GM21515 (cell line): ENCODE measurements at regions not wholly inside any gene's neighbourhood (a gene's known extent, or its start where the extent isn't known, plus 50 kb on each side); places are given as distances from the start of the nearest gene placed in this dataset.

Experiments used
- ATAC-seq: cut with Tn5 transposase; IDR thresholded peaks from one replicate; pipeline ENCODE4 v1.9.1; 2021; ENCODE audit not compliant: unreplicated experiment

DNA sequence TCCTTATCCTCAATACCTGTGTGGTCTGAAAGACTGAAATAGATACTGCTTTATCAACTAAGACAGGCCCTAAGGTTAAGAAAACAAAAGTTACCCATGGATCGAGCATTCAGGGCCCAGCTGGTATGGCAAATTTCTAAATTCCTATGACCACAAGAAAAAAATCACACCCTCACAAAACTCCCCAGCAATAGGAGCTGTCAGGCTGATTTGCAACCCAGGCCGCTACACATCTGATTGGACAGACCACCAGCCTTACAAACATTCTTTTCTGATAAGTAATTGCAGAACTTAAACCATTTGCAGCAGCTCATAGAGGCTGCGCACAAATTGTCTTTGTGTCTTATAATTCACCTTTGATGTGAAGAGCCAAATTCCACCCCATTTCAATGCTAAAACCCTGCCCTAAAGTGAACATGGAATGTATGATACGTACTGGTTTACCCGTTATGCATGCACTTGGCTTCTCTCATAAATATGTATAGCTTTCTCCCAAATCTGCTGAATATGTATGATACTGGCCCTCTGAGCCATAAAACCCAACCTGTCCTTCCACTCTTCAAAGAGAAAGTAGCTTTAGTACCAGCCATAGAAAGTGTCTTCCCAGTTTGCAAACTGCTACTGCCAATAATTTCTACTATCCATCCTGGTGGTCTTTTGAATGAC, 842.5 kb downstream of the GRID1 start:
- no peak for ATAC-seq

- no peak for ATAC-seq
Observed at GRCh38 chr10:85527616-85528317, 838.8 kb downstream of the GRID1 start.

GRCh38 chr10:85528318-85528652, 838.3 kb downstream of the GRID1 start:
- ATAC-seq: no peak

GRCh38 chr10:85531706-85532105, 834.9 kb downstream of the GRID1 start:
- ATAC-seq: no peak

- ATAC-seq: no peak
Observed at GRCh38 chr10:85532773-85533172, 833.8 kb downstream of the GRID1 start.

GRCh38 chr10:85535926-85536325, 830.7 kb downstream of the GRID1 start:
- ATAC-seq: no peak

DNA sequence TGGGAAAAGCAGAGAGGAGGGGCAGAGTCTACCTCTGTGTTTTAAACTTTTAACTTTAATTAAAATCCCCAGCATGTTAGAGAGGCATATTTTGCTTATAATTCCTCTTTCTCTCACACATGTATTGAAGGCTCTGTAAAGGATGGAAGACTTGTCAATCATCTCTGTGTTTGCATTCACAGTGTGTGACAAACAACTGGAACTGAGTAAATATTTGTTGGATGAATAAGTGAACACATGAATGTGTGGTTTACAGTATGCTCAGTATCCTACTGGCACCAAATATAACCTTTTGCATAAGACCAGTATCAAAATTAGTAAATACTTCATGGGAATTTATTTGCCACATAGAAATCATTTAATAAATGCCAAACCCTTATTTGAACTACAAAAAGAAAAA, 829.0 kb downstream of the GRID1 start:
- ATAC-seq: no peak

DNA sequence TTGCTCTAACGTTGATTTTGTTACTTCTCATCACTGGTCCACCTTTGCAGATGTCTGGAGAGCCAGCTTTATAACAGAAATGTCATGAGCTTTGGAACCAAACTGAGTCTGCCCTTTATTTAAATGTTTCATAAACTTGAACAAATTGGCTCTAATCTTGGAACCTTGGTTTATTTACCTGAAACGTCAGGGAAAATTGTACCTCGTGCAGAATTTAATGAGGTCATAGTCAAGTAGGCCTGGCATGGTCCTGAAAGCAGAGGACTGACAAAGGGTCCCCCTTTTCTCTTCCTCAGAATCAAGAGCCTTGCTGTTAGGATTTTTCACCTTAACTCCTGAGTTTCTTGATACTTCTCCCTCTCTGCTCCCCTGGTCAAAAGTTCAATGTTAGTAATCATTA, 828.0 kb downstream of the GRID1 start:
- ATAC-seq: no peak

DNA sequence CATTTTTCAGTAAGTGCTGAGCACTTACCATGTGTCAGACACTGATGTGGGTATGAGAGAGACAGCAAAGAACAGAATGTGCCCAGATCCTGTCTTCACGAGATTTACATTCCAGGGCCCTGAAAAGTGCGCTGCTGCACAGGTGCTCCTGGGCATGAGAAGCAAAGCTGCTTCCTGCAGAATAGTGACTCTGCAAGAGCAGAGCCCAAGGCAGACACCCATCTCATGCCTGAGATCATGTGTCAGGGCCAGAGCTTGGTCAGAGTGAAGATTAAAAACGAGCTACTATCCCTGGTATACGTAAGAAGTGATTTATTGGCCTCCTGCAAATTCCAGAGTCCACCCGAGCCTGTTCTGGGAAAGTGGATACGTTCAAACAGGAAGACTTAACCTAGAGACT, 824.4 kb downstream of the GRID1 start:
- no peak for ATAC-seq

DNA sequence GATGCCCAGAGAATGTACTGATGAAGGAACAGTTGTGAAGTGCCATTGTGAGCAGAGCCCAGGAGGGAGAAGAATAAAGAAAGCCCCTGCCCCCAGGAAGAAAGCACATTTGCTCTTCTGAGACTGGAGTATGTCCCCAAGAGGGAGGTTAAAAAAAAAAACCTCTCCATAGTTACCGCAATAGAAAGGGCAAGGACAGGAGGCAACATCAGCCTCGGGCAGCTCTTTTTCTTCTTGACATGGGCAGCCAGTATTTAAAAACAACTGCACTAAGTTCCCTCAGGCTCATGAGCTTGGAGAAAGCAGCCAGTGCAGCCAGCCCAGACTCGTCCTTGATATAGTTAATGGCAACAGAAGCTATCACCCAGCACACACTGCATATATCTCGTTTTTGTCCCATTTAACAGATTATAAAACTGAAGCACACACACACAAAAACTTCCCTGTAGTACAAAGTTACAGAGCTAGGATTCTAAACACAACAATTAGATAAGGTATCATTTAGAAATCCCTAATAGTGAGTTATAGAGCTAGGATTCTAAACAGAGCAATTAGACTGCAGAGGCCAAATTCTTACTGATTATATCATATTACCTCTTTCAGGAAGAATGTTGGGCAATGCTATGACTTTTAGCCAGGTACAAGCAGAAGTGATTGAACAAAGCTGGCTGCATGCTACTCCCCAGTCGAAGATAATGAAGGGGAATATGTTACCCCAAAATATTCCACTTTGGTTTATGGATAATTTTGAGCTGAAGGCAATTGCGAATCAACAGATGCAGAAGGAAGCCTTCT, 823.5 kb downstream of the GRID1 start:
- no peak for ATAC-seq

DNA sequence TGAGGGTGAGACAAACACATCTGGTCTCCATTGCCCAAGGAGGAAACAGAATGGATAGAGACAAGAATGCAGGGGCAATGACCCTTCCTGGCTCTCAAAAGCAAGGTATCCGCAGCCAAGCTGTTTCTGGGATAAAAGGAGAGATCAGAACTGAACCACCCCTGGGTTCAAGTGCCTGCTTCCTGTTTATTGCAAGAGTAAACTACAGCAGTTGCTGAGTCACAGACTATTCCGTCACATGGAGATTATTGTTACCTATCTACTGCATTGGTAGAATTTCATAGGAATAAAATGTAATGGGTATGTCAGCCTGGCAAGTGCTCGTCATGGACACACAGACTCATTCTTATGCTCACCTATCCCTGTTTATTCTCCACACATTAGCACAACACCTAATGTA, 821.6 kb downstream of the GRID1 start:
- no peak for ATAC-seq

DNA sequence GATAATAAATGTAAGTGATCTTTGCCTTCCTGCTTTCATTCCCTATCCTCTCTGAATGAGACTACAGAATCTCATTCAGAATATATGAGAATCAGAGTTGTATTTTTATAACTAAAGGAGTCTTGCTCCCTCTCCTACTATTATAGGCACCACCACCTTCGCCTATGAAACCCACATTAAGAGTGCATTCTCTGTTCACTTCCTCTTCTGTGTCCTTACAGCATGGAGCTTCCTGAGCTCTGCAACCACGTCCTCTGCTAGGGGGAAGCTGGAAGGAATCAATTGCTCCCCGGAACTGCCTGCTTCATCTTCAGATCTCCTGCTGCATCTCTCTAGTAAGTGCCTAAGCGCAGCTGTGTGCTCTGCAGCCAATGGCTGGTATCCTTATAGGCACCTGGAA, 820.7 kb downstream of the GRID1 start:
- no peak for ATAC-seq

GRCh38 chr10:85547460-85548023, 819.1 kb downstream of the GRID1 start:
- ATAC-seq: no peak

GRCh38 chr10:85548034-85548433, 818.6 kb downstream of the GRID1 start:
- ATAC-seq: peak; percentile 80
